Uterus (tissue), 2 donors: ENCODE measurements at regions not wholly inside any gene's neighbourhood (a gene's known extent, or its start where the extent isn't known, plus 50 kb on each side); places are given as distances from the start of the nearest gene placed in this dataset.

ENCODE experiments used
- CTCF ChIP-seq, 4 experiments: fragments of 200-600 bp in 2 of 4; fragments of 450-650 bp in 2 of 4; sonication (generic) in 2 of 4; IDR thresholded peaks; one replicate each; pipeline ENCODE4 v1.5.1; 2016 to 2019; ENCODE audit warnings: antibody characterized with exemption in 4 of 4, mild to moderate bottlenecking in 2 of 4, moderate library complexity in 1 of 4
- POLR2A ChIP-seq, 2 donors: fragments of 450-650 bp; IDR thresholded peaks; one replicate each; pipeline ENCODE4 v1.6.1; 2016; ENCODE audit warnings: antibody characterized with exemption in 2 of 2, mild to moderate bottlenecking in 1 of 2, moderate library complexity in 1 of 2

- TF ChIP-seq CTCF (IDR thresholded peaks at IDR 0.05) (no peak), POLR2A (IDR thresholded peaks at IDR 0.05) (no peak)
Observed at GRCh38 chr4:167537761-167538160, 303.5 kb upstream of the SPOCK3 start.
